ENCODE measurements at regions not wholly inside any gene's neighbourhood (a gene's known extent, or its start where the extent isn't known, plus 50 kb on each side); places are given as distances from the start of the nearest gene placed in this dataset.
"Not testable (repeated sequence)": the region's sequence is repeated elsewhere in the genome, so short reads cannot be mapped to it uniquely, and the experiment has no call there.

GRCh38 chrY:18992684-18993083 is 219.1 kb upstream of the HSFY2 start:
- TF ChIP-seq CTCF (IDR thresholded peaks at IDR 0.05); ZFX (IDR thresholded peaks at IDR 0.05; ENCODE audit: borderline replicate concordance): not testable (repeated sequence)
